Urothelium cell line (cell line): ENCODE measurements at regions not wholly inside any gene's neighbourhood (a gene's known extent, or its start where the extent isn't known, plus 50 kb on each side); places are given as distances from the start of the nearest gene placed in this dataset.
A peak's percentile ranks its signal among the peaks of the same experiment; 100 is the strongest.

Source experiments
- DNase-seq: peaks from one replicate; pipeline ENCODE4 v3.0.0; 2011; ENCODE audit warnings: low spot score, mixed read lengths
- FAIRE-seq: peaks from 2 replicates; lab custom pipeline; 2011; peaks lifted over from hg19 to GRCh38; lab: Jason Lieb, UNC

DNA sequence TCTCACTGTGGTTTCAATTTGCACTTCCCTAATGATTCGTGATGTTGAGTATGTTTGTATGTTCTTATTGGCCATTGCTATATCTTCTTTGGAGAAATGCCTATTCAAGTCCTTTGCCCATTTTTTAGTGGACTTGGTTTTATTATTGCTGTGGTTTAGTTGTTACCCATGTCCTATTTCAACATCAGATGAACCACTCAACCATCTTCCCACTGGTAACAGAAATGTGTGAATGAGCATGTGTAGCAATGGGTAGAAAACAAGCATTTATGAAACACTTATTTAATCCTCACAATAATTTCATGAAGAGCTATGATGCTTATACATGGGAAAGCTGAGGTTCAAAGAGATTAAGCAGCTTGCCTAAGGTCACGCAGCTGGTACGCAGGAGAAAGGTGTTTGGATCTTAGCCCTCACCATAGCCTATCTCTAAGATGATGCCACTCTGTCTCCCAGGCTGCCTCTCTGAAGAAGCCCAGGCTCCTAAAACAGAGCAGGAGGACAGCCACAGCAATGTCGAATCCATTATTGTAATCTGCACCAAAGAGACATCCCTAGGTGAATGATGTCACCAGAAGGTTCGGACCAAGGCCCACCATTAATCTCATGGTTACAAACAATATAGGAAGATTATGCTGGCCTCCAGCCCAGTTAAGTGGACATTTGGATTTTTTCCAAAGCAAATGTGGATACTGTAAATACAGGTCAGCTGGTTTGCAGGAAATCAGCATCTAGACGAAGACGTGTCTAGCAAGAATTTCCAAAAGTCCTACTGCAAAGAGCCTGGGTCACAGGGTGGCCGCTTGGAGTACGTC is 447.6 kb upstream of the ZMIZ1 start:
- DNase-seq: no peak
- FAIRE-seq: no peak

DNA sequence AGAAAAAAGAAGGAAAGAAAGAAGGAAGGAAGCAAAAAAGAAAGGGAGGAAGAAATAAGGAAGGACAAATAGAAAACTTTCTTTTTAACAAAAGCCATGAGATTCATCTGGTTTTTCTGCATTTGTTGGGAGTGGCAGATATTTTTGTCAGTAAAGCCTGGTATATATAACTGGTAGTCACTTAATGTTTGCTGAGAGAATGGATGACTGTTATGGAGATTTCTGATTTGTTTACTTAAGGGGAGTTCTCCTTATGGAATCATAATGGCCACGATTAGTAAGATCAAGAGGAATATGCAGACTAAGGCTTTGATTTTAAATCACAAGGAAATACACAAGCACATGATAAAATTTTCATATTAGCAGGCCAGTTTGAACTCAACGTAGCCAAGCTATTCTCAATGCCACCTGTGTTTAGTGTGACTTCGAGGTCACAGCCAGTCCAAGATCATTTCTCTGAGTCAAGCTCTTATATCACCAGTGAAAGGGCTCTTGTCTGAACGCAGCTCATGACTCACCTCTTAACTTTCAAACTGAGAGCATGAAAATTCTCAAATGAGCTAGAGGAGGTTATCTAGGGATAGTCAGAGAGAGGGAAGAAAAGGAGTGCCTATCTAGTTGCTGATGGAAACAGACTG is 445.1 kb upstream of the ZMIZ1 start:
- FAIRE-seq (no peak), DNase-seq (peak; percentile 72)

GRCh38 chr10:78624791-78625190 is 444.0 kb upstream of the ZMIZ1 start:
- FAIRE-seq: no peak
- DNase-seq: no peak

DNA sequence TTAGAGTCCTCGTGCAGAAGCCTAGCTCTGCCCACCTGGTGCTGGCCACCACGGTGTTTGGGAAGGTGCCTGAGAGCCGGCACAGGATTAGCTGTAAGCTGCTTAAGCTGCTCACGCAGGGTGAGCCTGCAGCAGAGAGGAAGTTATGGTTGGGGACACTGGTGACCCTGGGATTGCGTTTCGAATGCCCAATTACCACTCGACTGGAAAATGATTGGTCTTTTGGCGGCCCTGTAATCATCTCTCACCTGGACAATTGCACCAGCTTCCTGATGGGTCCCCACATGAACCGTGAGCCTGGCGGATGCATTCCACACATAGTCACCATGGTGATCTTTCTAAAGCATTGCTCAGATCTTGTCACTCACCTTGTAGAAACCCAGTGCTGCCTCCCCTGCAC is 442.3 kb upstream of the ZMIZ1 start:
- FAIRE-seq (no peak), DNase-seq (no peak)

- FAIRE-seq (no peak), DNase-seq (no peak)
Observed at GRCh38 chr10:78627254-78627795, 441.4 kb upstream of the ZMIZ1 start.

- DNase-seq (no peak), FAIRE-seq (no peak)
Observed at GRCh38 chr10:78628976-78629375, 439.8 kb upstream of the ZMIZ1 start.

DNA sequence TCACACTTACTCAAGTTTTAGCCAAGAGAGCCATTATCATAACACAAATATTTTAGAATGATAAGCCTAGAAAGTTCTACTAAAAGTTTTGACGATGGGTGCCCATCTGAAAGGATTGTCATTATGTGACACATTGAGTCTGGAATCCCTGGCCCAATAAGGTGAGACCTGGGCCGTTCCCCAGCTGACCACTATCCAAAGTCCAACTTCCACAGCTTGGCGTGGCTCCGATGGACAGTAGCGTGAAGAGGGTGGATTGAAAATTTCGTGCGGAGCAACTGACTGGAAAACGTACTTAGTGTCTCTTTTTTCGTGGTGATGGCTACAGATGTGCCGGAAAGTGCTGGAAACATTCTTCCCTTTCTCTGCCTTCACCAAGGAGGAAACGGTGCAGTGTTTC is 439.0 kb upstream of the ZMIZ1 start:
- FAIRE-seq (no peak), DNase-seq (no peak)

- DNase-seq: no peak
- FAIRE-seq: no peak
Observed at GRCh38 chr10:78630944-78631838, 437.6 kb upstream of the ZMIZ1 start.

DNA sequence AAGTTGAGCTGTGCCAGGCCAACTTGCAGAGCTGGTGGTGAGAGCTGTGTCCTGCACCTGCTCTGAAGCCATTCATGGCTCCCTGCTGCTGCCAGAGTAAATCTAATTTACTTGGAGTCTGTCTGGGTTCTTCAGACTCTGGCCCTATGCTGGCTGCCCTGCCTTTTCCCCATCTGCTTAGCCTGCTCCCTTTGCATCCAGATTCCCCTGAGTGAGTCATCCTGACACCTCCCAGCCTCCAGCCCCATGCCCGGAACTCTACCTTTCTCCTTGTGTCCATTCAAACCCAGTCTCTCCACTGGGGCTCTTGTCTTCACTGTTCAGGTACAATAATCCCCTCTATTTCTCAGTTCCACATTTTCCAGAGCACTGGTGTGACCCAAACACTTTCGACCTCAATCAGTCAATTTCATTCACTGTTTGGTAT is 434.4 kb upstream of the ZMIZ1 start:
- no peak for FAIRE-seq
- DNase-seq: peak; percentile 66

GRCh38 chr10:78634835-78635234 is 433.9 kb upstream of the ZMIZ1 start:
- FAIRE-seq (no peak), DNase-seq (no peak)

DNA sequence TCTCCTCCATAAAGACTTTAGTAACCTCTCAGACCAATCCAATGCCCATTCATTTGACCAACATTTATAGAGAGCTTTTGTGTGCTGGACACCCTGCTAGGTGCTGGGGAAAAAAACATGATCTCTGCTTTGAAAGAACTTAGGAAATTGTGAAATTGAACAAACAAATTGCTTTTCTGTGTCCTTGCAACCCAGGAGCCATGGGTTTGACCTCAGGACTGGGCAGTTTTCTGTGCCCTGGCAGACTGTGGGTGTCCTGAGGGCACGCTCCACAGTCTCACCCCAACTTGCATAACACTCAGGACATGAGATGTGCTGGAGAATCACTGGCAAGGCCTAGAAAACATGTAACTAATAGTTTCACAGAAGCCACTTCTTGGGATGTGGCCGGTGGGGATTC is 429.1 kb upstream of the ZMIZ1 start:
- DNase-seq (no peak), FAIRE-seq (no peak)

GRCh38 chr10:78640796-78641636 is 427.8 kb upstream of the ZMIZ1 start:
- FAIRE-seq (no peak), DNase-seq (no peak)

DNA sequence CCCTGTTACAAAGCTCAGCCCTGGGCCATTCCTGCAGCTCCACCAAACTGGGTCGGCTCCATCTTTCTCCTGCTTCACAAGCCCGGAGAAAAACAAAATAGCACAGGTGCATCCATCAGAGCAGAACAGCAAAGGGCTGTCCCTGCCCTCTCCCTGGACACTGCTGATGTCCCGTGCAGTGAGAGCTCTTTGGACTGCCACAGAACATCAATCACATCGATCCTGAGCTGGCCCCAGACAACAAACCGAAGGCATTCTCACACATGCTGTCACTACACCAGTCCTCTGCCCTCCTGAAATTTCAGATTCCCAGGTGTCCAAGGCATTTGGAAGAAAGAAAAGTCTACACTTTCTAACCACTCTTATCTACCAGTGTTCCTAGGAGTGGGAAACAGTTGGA is 427.1 kb upstream of the ZMIZ1 start:
- DNase-seq (no peak), FAIRE-seq (no peak)

DNA sequence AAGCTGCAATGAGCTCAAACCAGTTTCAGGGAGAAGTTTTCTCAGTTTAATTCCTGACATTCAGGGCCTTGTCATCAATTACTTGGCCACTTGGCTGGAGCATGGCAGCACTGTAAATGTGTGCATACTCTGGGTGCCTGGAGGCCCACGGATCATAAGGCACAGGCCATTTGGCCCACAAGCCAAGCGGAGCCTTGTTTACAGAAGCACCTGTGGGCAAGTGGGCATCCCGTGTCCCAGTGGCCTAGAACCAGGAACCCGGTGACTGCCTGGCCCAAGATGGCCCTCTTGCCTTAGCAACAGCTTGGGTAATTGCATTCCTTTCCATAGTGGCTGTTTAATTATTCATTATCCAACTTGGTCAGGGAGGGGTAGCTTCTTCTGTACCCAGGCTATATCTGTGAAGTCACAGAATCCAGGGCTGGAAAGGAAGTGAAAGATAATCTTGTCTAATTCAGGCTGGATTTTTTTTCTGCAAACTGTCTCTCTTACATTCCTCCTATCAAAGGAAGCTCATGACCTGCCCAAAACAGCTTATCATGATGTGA is 426.4 kb upstream of the ZMIZ1 start:
- FAIRE-seq (no peak), DNase-seq (no peak)

GRCh38 chr10:78643513-78643912 is 425.3 kb upstream of the ZMIZ1 start:
- FAIRE-seq (no peak), DNase-seq (no peak)

DNA sequence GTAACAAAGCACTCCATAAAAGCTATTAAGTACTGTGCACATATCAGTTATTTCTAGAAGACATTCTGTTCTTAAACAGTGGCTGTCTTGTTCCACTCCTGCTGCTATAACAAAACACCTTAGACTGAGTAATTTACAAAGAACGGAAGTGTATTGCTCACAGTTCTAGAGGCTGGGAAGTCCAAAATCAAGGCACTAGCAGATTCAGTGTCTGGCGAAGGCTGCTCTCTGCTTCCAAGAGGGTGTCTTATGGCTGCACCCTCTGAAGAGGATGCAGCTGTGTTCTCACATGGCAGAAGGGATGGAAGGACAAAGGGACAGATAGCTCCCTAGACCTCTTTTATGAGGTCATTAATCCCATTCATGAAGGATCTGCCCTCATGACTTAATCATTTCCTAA is 424.2 kb upstream of the ZMIZ1 start:
- DNase-seq (no peak), FAIRE-seq (no peak)

- DNase-seq (no peak), FAIRE-seq (no peak)
Observed at GRCh38 chr10:78645169-78645686, 423.5 kb upstream of the ZMIZ1 start.

DNA sequence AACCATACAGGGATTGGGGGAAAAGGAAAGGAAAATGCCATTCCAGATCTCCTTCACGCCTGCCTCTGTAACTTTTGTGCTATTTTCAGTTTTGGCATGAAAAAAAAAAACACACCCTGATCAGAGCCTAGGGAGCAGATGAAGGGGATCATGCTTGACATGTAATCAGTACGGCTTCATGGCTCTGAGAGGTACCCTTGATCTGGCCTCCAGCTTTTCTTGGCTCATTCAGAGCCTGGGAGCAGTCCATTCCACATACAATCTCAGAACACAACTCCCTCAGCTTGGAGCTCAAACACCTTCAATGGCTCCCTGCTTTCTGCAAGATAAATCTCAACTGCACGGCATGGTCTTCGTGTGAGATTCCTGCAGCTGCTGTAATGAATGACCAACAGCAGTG is 422.8 kb upstream of the ZMIZ1 start:
- no peak for DNase-seq
- no peak for FAIRE-seq

GRCh38 chr10:78648256-78648860 is 420.4 kb upstream of the ZMIZ1 start:
- no peak for DNase-seq
- FAIRE-seq: no peak
